Activated naive CD4-positive, alpha-beta T cell treated with anti-CD3 and anti-CD28 coated beads, Interleukin-2, amount 10 ng/mL, durations not matched to agents 7 days and 5 days (primary cell): ENCODE measurements at regions not wholly inside any gene's neighbourhood (a gene's known extent, or its start where the extent isn't known, plus 50 kb on each side); places are given as distances from the start of the nearest gene placed in this dataset.

Experiments used
- CTCF ChIA-PET: fragments of 350-600 bp; sonication (Branson Sonifier 250); formaldehyde crosslinking; loops from one replicate; lab custom pipeline; 2021; ENCODE audit warnings: antibody characterized with exemption; lab: Charles Lee
- DNase-seq: peaks from one replicate; pipeline ENCODE4 v3.0.0-alpha.2; 2020
- H3K27ac Mint-ChIP-seq: one replicate; pipeline ENCODE4 v1.8.0; 2021; ENCODE audit warnings: mild to moderate bottlenecking, moderate library complexity, mixed read lengths
- H3K27me3 Mint-ChIP-seq: one replicate; pipeline ENCODE4 v1.8.0; 2021; ENCODE audit warnings: mild to moderate bottlenecking, mixed read lengths
- H3K36me3 Mint-ChIP-seq: one replicate; pipeline ENCODE4 v1.8.0; 2021; ENCODE audit warnings: mixed read lengths
- H3K4me1 Mint-ChIP-seq: one replicate; pipeline ENCODE4 v1.8.0; 2021; ENCODE audit warnings: mixed read lengths
- H3K4me3 Mint-ChIP-seq: one replicate; pipeline ENCODE4 v1.8.0; 2021; ENCODE audit warnings: mild to moderate bottlenecking, moderate library complexity, mixed read lengths
- H3K9me3 Mint-ChIP-seq: one replicate; pipeline ENCODE4 v1.8.0; 2021; ENCODE audit warnings: mixed read lengths

DNA sequence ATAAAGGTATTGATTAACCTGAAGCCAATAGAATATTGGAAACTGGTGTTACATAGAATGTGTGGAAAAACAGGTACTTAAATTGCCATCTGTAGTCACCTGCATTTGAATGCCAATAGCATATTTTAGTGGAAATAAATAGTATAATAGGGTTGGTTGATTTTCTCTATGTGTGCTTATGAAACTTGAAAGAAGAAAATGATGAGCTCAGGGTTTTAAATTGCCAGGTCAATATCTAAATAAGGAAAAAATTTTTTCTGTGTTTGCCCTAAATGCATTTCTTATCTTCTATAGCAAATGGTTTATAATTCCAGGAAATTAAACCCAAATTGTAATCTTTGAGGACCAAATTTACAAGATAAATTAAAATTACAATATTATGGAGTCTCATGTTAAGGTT lies 626.6 kb downstream of the CDH8 start:
- no peaks in the 10 kb centered on the region for H3K4me1 Mint-ChIP-seq
- no peak overlapping the region for H3K4me3 Mint-ChIP-seq
- H3K9me3 Mint-ChIP-seq, result peaks cover 24% of the 10 kb centered on the region
- no peaks in the 10 kb centered on the region for H3K36me3 Mint-ChIP-seq
- no peaks in the 10 kb centered on the region for H3K27me3 Mint-ChIP-seq
- H3K27ac Mint-ChIP-seq, result no peak overlapping the region
- DNase-seq, result no peak
- CTCF ChIA-PET, result no interaction called here

GRCh38 chr16:61403386-61403785 lies 632.9 kb downstream of the CDH8 start:
- H3K4me3 Mint-ChIP-seq, result no peak overlapping the region

GRCh38 chr16:61391896-61392295 lies 644.3 kb downstream of the CDH8 start:
- CTCF ChIA-PET, result no interaction called here
- Mint-ChIP-seq H3K4me1 (no peaks in the 10 kb centered on the region), H3K36me3 (no peaks in the 10 kb centered on the region), H3K4me3 (no peak overlapping the region), H3K9me3 (peaks cover 13% of the 10 kb centered on the region), H3K27ac (no peak overlapping the region), H3K27me3 (no peaks in the 10 kb centered on the region)
- DNase-seq, result no peak

More at GRCh38 chr16:61403386-61403785, 632.9 kb downstream of the CDH8 start:
- Mint-ChIP-seq H3K4me1 (no peaks in the 10 kb centered on the region), H3K9me3 (peaks cover 24% of the 10 kb centered on the region), H3K27me3 (no peaks in the 10 kb centered on the region), H3K27ac (no peak overlapping the region), H3K36me3 (no peaks in the 10 kb centered on the region)
- CTCF ChIA-PET, result no interaction called here
- DNase-seq, result no peak

- CTCF ChIA-PET, result no interaction called here
- peaks cover 13% of the 10 kb centered on the region for H3K9me3 Mint-ChIP-seq
- H3K4me1 Mint-ChIP-seq, result no peaks in the 10 kb centered on the region
- H3K36me3 Mint-ChIP-seq, result no peaks in the 10 kb centered on the region
- no peaks in the 10 kb centered on the region for H3K27me3 Mint-ChIP-seq
- no peak for DNase-seq
- no peak overlapping the region for H3K4me3 Mint-ChIP-seq
- H3K27ac Mint-ChIP-seq, result no peak overlapping the region
These were observed 645.1 kb downstream of the CDH8 start for GRCh38 chr16:61390965-61391637.

- H3K9me3 Mint-ChIP-seq, result peaks cover 32% of the 10 kb centered on the region
- H3K4me3 Mint-ChIP-seq, result no peak overlapping the region
- H3K4me1 Mint-ChIP-seq, result no peaks in the 10 kb centered on the region
- DNase-seq, result no peak
- no peaks in the 10 kb centered on the region for H3K27me3 Mint-ChIP-seq
- no peaks in the 10 kb centered on the region for H3K36me3 Mint-ChIP-seq
- CTCF ChIA-PET, result no interaction called here
- H3K27ac Mint-ChIP-seq, result no peak overlapping the region
These were observed 650.7 kb downstream of the CDH8 start for GRCh38 chr16:61385392-61386071.

DNA sequence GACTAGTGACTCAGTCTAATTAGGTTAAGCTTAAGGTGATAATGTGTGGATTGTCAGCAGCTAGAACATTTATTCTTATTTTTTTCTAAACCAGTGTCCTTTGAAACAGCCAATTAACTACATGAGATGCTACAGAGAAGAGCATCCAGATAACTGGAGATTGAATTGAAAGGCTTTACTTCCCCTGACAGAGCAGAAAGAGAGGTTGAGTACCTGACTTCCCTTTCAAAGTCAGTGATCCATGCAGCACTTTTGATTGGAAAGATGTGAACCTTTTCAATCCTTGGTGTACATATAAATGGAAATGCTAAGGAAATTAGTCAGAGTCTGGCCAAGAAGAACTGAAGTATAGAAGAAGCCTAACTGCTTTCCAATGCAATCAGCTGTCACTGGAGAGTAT lies 653.8 kb downstream of the CDH8 start:
- no peak for DNase-seq
- no peaks in the 10 kb centered on the region for H3K27me3 Mint-ChIP-seq
- H3K4me3 Mint-ChIP-seq, result no peak overlapping the region
- H3K9me3 Mint-ChIP-seq, result peaks cover 33% of the 10 kb centered on the region
- no peaks in the 10 kb centered on the region for H3K4me1 Mint-ChIP-seq
- no peak overlapping the region for H3K27ac Mint-ChIP-seq
- CTCF ChIA-PET, result no interaction called here
- H3K36me3 Mint-ChIP-seq, result no peaks in the 10 kb centered on the region

DNA sequence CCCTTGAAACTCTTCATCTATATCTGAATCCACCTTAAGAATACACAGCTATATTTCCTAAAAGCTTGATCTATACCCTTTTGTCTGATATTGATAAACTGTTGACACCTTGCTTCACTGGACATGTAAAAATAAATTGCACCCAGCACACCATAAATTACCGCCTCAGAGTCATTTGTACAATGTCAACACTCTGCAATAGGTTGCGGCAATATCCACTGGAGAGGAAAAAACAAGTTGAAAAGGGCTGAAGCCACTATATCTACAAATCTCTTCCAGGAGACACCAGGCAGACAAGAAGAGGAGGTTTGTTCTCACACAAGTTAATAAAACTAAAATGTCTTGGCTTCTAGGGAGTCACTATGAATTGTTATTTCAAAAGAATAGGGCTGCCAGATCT lies 656.9 kb downstream of the CDH8 start:
- Mint-ChIP-seq H3K27ac (no peak overlapping the region), H3K9me3 (peaks cover 37% of the 10 kb centered on the region), H3K27me3 (no peaks in the 10 kb centered on the region), H3K4me1 (no peaks in the 10 kb centered on the region), H3K4me3 (no peak overlapping the region), H3K36me3 (no peaks in the 10 kb centered on the region)
- CTCF ChIA-PET, result no interaction called here
- no peak for DNase-seq

- CTCF ChIA-PET, result no interaction called here
- Mint-ChIP-seq H3K27me3 (no peaks in the 10 kb centered on the region), H3K36me3 (no peaks in the 10 kb centered on the region), H3K9me3 (peaks cover 22% of the 10 kb centered on the region), H3K27ac (no peak overlapping the region), H3K4me1 (no peaks in the 10 kb centered on the region), H3K4me3 (no peak overlapping the region)
- DNase-seq, result no peak
These were observed 662.2 kb downstream of the CDH8 start for GRCh38 chr16:61374071-61374470.

DNA sequence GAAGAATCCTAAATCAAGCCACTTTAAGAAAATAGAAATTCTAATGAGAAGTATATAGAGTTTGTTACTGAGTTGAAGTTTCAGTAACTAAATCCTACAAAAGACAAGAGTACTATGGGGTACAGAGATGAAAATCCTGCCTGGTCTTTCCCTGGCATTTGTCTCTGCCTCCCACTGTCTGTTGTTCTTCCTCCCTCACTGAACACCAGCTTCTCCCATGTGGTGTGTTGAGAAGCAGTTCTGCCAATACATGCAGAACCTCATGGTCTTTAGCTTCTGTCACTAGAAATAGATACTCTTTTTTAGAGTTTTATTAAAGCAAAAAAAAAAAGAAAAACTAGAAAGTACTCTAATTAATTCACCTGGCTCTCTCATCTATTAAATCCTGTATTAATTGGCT lies 664.4 kb downstream of the CDH8 start:
- H3K4me1 Mint-ChIP-seq, result no peaks in the 10 kb centered on the region
- no peaks in the 10 kb centered on the region for H3K27me3 Mint-ChIP-seq
- no peak overlapping the region for H3K4me3 Mint-ChIP-seq
- H3K36me3 Mint-ChIP-seq, result no peaks in the 10 kb centered on the region
- DNase-seq, result no peak
- H3K9me3 Mint-ChIP-seq, result peaks cover 25% of the 10 kb centered on the region
- no peak overlapping the region for H3K27ac Mint-ChIP-seq
- CTCF ChIA-PET, result no interaction called here

DNA sequence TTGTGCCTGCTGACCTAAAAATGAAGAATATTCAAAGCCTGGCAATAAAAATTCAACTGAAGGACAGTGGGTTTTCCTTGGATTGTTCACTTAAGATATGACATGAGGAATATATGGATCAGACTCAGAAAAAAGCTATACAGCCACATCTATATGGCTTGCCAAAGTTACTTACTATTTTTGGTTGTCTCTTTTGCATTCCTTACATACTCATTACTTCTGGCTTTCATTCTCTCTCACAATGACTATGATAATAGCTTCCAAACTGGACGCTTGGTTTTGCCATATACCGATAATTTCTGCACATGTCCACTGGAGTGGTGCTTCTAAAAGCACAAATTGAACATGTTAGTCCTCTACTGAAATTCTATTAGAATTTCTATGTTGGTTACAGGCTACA lies 664.9 kb downstream of the CDH8 start:
- no peak overlapping the region for H3K27ac Mint-ChIP-seq
- H3K4me3 Mint-ChIP-seq, result no peak overlapping the region
- DNase-seq, result no peak
- H3K9me3 Mint-ChIP-seq, result peaks cover 24% of the 10 kb centered on the region
- CTCF ChIA-PET, result no interaction called here
- no peaks in the 10 kb centered on the region for H3K36me3 Mint-ChIP-seq
- no peaks in the 10 kb centered on the region for H3K27me3 Mint-ChIP-seq
- no peaks in the 10 kb centered on the region for H3K4me1 Mint-ChIP-seq

DNA sequence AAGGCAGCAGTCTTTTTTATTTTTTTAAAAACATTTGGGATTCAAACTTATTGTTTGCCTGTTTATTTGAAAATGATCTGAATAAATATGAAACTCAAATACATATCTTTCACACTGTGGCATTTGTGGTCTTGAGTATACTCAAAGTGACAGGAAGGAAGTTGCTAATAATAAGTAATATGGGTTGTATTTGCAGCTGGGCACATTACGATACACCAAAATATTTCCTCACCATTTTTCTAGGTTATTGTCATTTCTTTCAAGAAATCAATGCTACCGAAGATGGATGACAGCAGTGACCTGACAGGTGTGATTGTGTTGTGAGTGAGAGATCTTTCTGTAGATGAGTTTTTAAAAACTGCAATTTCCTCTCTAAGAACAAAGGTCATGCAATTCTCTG lies 665.7 kb downstream of the CDH8 start:
- Mint-ChIP-seq H3K4me1 (no peaks in the 10 kb centered on the region), H3K36me3 (no peaks in the 10 kb centered on the region), H3K27ac (no peak overlapping the region), H3K27me3 (no peaks in the 10 kb centered on the region), H3K9me3 (peaks cover 22% of the 10 kb centered on the region), H3K4me3 (no peak overlapping the region)
- CTCF ChIA-PET, result no interaction called here
- DNase-seq, result no peak

DNA sequence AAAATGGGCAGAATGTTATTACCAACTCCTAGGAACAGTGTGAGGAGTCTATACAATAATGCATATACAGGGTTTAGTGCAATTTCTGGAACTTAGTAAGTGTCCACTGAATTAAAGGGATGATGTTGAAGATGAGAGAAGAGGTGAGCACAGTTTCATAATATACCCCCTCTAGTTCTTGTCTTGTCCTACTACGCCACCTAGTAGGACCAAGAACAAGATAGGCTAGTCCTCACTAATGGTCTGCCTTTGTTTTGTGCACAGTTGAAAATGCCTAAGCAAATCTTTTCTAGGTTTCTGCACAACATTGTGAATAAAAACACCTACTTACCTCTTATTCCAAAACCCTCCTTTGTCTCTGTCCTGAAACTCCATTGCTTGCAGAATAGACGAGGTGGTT lies 670.2 kb downstream of the CDH8 start:
- CTCF ChIA-PET, result no interaction called here

DNA sequence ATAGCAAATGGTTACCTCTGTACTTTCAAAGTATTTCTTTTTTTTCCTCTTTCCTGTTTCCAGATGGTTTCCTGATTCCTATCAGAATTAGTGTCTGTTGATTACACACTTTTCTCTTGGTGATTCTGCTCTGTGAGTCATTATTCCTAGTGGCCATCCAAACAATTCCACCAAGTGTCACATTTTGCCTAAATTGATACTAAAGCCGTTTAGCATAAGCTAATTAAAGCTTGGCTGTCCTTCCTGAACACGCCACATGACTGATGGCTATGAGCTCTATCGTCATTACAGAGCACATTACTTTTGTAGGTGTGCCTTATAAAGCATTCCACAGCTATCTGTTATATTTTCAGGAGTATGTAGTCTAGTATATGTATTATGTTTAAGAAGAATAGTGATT lies 671.2 kb downstream of the CDH8 start:
- CTCF ChIA-PET, result no interaction called here
- no peaks in the 10 kb centered on the region for H3K36me3 Mint-ChIP-seq
- no peaks in the 10 kb centered on the region for H3K27me3 Mint-ChIP-seq
- H3K27ac Mint-ChIP-seq, result no peak overlapping the region
- peaks cover 26% of the 10 kb centered on the region for H3K9me3 Mint-ChIP-seq
- no peak overlapping the region for H3K4me3 Mint-ChIP-seq
- DNase-seq, result no peak
- no peaks in the 10 kb centered on the region for H3K4me1 Mint-ChIP-seq

More for the DNA sequence above, 670.2 kb downstream of the CDH8 start:
- H3K4me1 Mint-ChIP-seq, result no peaks in the 10 kb centered on the region
- peaks cover 27% of the 10 kb centered on the region for H3K9me3 Mint-ChIP-seq
- no peaks in the 10 kb centered on the region for H3K27me3 Mint-ChIP-seq
- no peak for DNase-seq
- H3K4me3 Mint-ChIP-seq, result no peak overlapping the region
- H3K36me3 Mint-ChIP-seq, result no peaks in the 10 kb centered on the region
- no peak overlapping the region for H3K27ac Mint-ChIP-seq

- H3K9me3 Mint-ChIP-seq, result peaks cover 18% of the 10 kb centered on the region
- no peak for DNase-seq
- H3K4me1 Mint-ChIP-seq, result no peaks in the 10 kb centered on the region
- CTCF ChIA-PET, result no interaction called here
- H3K27ac Mint-ChIP-seq, result no peak overlapping the region
- no peaks in the 10 kb centered on the region for H3K27me3 Mint-ChIP-seq
- no peak overlapping the region for H3K4me3 Mint-ChIP-seq
- no peaks in the 10 kb centered on the region for H3K36me3 Mint-ChIP-seq
These were observed 673.7 kb downstream of the CDH8 start for GRCh38 chr16:61362585-61362984.

- peaks cover 12% of the 10 kb centered on the region for H3K9me3 Mint-ChIP-seq
- no peak for DNase-seq
- no peak overlapping the region for H3K27ac Mint-ChIP-seq
- no peaks in the 10 kb centered on the region for H3K4me1 Mint-ChIP-seq
- CTCF ChIA-PET, result no interaction called here
- no peaks in the 10 kb centered on the region for H3K36me3 Mint-ChIP-seq
- H3K27me3 Mint-ChIP-seq, result no peaks in the 10 kb centered on the region
- H3K4me3 Mint-ChIP-seq, result no peak overlapping the region
These were observed 691.4 kb downstream of the CDH8 start for GRCh38 chr16:61344791-61345190.
